SW 1271 (cell line): ENCODE measurements at regions not wholly inside any gene's neighbourhood (a gene's known extent, or its start where the extent isn't known, plus 50 kb on each side); places are given as distances from the start of the nearest gene placed in this dataset.

Source experiments
- DNase-seq, 2 experiments: peaks; one replicate each; lab custom pipeline; 2025; lab: John Stamatoyannopoulos, UW

DNA sequence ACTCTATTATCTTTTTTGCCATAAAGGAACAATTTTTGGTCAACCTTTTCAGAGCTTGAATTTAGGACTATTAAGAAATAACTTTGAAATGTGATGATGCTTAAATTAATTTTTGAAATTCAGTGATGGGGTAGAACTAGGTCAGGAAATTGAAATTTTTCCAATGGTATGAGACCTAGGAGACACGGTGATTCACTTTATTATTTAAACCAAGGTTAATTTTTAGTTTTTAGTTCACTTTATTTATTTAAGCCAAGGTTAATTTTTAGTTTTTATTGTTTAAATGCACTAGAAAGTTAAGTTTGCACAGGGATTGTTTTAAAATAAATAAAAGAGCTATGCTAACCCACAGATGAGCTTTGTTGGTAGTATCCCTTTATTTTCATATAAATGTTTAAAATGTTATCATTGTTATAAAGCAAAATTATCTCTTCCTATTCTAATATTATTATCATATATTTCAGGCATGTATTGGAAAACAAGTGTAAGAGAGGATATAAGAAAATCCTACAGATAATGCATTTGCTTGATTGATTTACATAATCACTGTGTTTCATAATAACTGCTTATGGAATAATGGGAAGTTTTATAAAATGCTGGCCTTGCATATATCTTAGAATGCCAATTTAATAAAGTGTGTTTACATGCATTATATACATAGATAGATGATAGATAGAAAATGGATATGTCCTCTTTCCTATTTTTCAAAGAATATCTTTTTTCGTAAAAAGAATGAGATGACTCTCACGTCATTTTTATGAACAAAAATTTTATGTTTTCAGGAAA is 163.6 kb downstream of the HGF start:
- DNase-seq = no peak

DNA sequence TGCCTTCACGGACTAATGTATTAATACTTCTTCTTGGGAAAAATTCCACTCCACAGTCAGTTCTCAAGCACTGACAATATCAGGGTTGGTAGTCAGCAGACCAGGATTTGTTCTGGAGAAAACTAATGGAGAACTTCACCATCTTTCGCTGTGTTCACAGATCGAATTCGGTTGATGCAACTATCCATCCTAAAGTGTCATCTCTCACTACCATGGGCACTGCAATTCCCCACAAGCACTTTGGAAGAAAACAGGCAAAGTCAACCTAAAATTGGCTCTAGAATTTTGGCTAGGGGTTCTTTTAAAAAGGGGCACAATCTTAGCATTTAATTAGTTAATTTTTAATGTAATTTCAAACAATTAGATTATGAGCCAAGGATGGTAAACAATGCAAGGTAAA is 164.4 kb downstream of the HGF start:
- DNase-seq = no peak

DNA sequence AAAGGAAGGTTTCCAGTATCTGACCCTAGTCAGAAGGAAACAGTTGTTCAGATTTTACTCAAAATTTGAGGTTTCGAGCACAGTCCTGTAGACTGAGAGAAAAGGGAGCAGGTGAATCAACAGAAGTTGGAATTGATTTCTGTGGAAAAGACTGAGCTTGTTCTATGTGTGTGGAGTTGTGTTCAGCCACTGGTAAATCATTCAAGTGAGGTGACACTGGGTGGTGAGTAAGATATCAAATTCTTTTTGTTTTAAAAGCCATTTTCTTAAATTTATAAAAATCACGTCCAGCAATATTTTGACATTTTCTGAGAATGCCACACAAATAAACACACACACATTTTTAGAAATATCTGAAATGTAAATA is 165.1 kb downstream of the HGF start:
- DNase-seq = no peak

DNA sequence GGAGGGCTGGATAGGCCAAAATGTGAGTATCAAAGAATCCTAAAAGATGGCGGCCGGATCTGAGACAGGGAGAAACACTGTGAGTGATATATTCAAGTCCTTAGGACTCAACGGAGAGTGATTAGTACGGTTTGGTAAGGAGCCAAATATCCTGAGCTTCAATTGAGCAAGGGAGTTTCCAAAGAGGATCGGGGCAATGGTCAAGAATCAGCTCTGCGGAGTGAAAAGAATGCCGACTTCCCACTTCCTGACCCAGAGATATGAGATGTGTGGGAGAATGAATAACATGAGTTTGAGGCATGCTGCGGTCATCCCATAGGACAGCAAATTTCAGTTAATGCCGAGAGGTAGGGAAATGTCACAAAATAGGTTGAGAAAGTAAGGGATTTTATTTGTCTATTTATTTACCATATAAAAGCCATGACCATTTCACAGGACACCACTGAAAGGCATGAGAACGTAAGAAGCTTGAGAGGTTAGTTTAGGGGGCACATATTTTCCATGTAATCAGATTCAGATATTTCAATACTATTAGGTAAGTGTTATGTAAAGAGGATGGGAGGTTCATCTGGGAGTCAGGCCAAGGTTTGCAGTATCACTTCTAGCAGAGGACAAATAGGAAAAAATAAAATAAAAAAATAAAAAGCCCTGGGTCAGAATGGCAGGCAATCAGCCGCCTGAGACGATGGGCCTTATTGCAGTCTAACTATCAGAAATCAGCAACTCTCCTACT is 165.6 kb downstream of the HGF start:
- peak; percentile 4 to 14 for DNase-seq

DNA sequence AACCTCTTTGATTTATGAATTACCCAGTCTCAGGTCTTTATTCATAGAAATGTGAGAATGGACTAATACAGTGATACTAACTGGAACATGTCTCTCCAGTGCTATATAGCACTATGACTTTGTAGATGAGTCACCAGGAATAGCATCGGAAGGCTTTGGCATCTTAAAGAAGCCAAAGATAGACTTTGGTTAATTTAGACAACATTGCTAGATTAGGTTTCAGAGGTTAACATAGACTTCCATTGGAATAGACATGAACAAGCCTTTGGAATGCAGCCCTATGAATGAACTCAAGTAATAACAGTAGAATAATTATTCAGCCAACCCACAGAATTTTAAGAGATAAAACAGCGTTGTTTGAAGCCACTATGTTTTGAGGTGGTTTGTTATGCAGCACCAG is 169.2 kb downstream of the HGF start:
- DNase-seq = no peak

DNA sequence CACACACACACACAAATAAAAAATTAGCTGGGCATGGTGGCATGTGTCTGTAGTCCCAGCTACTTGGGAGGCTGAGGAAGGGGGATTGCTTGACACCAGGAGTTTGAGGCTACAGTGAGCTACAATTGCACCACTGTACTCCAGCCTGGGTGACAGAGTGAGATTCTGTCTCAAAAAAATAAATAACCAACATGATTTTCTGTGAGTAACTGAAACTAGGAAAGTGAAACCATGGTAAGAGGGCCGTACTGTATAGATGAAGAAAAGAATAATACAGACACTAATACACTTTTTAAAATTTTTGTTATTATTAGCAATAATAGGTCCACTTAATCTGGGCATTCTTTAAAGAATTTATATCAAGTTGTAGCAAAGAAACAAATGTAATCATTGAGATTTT is 170.9 kb downstream of the HGF start:
- no peak for DNase-seq

DNA sequence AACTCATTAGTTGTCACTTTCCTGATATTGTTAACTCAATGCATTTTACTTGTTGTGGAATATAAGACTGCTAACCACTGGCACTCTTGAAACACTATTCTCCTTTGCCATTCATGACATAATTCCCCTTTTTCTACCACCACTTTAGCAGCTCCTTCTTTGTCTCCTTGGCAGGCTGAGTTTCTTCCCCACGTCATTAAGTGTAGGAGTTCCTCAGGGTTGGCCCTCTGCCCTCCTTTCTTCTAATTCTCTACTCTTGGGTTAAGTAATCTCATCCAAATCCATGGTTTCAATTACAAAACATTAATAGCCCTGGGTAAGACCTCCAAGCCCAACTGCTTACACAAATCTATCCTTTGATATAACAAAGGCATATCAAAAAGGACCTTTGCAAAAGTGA is 175.1 kb downstream of the HGF start:
- DNase-seq = no peak

DNA sequence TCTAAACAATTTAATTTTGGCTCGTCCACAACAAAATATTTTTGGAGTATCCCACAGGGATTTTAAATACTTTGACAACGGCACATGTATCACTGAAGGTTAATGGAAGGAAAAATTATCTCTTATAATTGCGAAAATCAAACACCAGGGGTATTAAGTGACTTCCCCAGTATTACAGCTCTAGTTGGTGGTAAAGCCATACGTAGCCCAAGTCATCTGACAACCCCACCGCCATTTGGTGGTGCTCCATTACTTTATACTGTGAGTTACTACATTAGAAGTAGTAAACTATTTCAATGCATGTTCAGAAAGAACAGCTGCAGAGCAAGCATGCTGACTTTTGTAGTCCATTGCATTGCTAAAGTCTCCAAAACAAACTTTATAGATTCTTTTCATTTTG is 179.7 kb downstream of the HGF start:
- no peak for DNase-seq

DNA sequence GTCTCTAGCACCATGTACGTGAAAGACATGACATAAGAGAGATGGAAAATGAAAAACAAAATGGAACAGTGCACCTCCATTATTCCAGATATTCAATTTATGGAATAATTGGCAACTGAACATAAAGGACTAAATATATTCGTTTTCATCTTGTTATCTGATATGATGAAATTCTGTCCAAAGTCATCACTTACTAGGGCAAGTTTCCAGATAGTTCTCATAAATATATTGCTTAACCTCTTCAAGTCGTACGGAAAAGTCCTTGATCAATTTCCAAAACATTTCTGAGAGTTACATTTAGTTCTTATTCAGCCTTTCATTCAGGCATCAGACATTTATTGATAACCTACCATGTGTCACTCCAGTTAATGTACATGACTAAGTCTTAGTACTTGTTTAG is 185.2 kb downstream of the HGF start:
- no peak for DNase-seq

DNA sequence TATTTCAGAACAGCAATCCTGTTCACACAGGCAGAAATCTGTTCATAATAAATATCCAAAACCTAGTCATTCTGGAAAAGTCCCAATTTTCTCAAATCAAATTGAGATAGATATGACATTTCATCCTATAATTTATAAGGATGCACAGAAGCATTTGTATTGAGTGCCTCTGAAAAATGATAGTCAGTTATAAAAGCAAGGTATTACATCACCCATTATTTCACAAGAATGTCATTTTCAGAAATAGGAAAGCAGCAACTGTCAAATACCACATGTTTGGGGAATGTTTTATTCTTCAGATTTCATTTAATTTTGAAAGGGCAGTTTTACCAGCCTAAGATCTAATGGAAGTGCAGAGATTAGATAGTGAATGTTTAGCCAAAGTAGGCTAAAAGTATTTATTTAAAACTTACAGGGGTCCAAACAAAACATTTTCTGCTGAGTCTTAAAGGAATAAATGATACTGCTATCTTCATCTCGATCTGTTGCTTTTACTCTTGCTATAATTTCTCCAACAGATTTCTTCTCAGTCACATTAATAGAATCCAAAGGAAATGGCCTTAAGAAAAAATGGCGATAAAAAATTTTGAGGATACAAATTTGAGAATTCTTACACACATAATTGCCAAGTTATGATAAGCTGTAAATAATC is 185.8 kb downstream of the HGF start:
- no peak for DNase-seq

DNA sequence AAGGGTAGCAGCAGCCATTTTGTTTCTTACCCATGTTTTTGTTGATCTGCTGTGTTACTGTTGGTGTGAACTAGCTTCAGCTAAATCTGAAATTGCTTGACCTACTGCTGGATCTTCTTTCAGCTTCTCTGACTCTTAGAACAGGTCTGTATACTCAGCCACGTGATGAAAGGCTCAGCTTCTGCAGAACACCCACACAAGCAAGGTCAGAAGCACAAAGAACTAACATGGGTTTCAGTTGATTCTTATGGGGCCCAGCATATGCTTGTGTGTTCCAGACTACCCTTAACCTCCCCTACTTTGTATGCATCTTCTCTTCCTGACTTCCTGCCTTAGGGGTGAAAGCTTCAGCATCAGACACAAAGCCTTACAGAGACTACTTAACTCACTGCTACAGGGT is 186.8 kb downstream of the HGF start:
- DNase-seq = no peak

DNA sequence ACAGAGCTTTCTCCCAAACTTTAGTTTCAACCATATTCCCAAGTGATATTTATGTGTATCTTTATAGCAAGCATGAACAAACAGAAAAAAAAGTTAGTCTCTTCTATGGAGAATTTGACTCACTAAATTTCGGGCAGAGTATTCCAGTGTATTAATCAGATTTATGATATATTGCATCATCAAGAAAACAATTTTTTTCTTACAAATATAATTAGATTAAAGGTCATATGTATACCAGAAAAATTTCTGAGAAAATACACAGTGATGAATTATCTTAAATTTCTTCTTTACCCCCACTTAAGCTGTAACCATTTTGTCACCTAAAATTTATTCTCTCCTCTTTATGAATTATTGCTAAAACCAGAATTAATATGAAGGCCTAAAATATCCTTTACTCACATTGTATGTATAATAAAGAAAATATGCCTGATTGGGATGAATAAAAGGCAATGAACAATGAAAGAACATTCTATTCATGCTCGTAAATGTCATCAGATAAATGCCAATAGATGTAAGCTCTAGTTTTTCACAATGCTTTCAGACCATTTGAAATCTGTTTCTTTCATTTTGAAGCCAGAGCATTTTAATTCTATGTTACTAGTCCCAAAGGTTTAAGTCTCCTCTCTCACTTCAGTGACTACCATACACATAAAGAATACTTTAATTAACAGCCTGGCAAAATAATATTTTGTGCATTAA is 192.1 kb downstream of the HGF start:
- no peak for DNase-seq

DNA sequence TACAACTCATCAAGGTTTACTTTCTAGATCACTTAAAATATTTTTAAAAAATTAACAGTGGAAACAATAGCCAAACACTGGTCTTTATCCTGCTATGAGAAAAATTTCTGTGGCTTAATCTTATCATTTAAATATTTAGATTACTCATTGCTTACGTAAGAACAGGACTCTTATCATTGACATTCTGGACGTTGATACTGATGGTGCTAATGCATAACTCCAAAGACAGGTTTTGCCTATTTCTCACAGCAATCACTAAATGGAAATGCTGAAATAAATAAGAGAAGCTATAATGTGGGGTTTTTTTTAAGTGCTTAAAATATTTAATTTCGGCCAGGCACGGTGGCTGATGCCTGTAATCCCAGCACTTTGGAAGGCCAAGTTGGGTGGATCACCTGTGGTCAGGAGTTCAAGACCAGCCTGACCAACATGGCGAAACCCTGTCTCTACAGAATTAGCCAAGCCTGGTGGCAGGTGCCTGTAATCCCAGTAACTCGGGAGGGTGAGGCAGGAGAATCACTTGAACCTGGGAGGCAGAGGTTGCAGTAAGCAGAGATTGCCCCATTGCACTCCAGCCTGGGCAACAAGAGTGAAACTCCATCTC is 195.0 kb downstream of the HGF start:
- DNase-seq = no peak

DNA sequence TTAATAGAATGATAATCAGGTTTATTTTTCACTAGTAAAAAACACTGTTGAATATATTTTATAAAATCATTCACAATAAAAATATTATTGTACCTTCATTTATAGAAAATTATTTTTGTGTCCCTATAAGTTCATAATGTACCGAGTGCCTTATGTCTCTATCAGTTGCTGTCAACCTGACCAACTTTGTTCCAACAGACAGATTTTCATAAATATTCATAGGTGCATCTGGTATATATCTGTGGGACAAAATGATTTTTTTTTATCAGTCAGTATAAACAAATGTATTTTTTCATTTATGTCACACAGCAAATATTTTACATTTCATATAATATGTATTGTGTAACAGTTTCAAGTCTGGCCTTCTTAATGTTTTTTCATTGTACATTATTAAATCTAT is 195.9 kb downstream of the HGF start:
- no peak for DNase-seq

DNA sequence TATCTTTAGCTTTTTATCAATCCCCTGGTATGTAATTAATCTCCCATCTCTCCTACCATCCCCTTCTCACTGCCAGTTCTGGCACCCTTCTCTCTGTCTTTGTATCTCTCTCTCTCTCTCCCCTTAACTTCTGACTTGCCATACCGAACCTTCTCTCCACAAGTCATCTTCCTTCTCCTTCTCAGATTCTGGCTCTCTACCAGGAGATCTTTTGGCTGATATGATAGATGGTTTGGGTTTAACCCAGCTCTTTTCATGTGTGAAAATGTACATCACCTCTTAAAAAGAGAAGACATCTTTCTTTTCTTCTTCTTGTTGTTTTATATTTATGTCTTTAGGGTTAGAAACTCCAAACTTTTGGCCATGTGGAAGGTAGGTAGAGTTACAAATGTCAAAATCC is 196.7 kb downstream of the HGF start:
- no peak for DNase-seq

DNA sequence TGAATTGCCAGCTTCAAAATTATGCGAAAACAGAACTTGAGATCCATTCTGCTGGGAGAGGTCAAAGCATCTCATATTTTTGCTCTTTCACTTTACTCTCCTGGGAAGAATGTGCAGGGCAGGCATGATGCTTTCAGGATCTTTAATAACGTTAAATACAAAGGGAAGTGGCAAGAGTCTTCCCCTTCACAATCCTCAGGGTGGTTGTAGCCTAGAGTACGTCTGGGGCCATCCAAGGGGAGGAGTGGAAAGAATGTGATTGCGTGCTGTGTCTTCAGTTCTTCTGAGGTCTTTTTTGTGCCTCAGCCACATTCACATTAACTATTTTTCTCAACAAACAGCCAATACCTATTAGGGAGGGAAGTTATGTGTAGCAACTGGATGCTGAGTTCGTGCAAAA is 207.3 kb downstream of the HGF start:
- DNase-seq = no peak

DNA sequence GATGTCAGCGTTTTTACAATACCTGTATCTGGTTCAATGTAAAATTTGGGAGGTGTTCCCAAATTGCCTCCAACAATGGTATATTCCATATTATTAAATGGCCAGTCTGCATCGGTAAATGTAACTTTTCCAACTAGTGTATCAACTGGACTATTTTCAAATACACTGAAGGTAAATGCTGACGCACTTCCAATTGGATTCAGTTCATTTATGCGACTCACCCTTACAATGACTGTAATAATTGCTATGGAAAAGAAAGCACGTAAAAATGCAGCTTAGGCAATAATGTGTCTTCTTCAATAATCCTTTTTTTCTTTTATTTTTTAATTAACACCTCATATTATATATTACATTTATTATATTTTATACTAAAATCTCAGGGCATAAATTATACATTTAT is 209.1 kb downstream of the HGF start:
- no peak for DNase-seq

DNA sequence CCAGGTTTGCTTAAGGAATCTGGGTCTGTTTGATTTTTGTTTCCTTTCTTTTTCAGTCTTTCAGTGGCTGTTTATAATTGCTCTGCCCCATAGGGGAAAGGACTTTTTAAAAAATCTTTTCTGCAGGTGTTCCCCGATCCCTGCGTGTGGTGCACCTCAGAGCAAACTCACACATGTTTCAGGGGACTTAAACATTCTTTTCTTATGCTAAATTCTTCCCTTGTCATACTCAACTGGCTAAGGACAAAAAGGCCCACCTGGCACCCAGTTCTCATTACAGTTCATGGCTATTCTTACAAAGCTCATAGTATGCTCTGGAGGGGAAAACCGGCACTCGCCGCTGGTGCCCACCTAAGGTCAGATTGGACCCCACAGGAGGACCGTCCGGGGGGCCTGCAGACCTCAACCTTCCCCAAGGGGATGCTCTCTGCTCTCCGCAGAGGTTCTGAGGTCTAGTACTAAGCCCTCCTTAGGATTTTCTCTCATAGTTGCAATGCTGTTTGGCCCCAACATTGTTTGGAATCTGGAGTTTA is 220.3 kb downstream of the HGF start:
- DNase-seq = no peak

DNA sequence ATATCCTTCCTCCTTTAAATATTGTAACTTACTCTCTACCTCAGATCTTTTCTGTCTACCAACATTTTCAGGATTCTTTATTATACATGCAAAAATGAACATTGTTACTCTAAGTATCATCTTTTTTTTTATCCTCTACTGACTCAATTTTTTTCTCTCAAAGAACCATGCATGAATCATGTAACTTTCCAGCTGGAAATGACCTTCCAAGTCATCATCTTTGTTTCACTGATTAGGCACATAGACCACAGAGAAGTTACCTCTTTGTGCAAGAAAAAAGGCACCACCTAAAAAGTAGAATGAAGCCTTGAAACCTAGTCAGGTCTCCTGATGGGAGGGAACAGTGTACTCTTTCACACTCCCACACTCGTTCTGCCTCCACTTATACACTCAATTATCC is 234.9 kb downstream of the HGF start:
- no peak for DNase-seq

DNA sequence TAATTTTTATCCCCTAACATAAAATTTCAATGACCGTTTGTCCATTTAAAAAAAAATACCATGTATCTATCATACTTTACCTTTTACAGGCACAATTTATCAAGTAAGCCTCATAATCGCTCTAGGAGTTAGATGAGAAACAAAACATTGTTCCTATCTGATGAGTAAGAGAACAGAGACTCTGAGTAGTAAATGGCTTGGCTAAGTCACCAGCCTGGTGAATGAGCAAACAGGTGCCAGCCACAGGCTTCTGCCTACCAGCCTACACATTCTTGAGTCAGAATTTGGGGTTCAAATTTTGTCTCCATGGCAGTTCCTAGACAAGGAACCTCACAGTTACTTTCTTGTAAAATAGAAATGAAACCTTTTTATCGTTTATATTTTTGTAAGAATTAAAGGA is 235.4 kb downstream of the HGF start:
- DNase-seq = no peak

DNA sequence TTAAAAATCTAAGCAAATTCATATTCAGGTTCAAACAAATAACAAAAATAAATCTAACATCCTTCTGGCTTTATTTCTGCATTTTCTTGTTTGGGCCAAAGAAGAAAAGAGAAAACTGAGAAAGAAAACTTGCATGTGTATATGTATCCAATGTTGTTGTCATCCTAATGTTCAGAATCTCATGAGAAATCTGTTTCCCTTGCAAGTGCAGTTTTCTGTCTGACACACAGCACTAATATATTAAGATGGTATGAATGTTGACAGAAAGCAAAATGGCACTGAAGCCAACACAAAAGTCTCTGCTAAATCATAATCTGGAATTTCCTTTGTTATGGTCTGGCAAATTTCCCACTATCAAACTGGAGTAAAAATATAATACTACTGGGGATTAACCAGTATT is 235.9 kb downstream of the HGF start:
- no peak for DNase-seq

DNA sequence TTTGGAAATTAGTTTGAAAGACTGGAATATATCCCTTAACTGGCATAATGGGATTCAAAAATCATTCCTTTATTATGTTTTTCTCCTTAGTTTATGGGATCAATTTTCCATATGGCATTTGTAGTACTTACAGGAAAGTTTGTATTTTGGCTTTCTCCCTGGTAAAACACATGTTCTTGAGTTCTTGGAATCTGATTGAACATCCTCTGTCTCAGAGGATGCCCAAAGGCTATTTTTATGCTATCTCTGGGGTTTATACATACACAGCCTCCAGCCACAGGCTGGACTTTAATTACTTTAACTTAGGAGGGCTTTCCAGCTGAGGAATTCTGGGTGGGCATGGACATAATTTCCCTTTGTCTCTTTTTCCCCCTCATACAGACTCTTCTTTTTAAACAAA is 236.4 kb downstream of the HGF start:
- no peak for DNase-seq
